PC-9 (cell line): ENCODE measurements at regions not wholly inside any gene's neighbourhood (a gene's known extent, or its start where the extent isn't known, plus 50 kb on each side); places are given as distances from the start of the nearest gene placed in this dataset.

Source experiments
- BruUV-seq: library from RNA; stranded (reverse); fragments of 400-500 nt; replicated peaks from 2 replicates; lab custom pipeline; 2021; lab: Mats Ljungman, UMichigan
- CTCF ChIA-PET: fragments of 300-600 bp; sonication (Branson Sonifier 250); formaldehyde crosslinking; loops from one replicate; lab custom pipeline; 2022; ENCODE audit warnings: antibody characterized with exemption; lab: Charles Lee
- POLR2A ChIA-PET: fragments of 300-600 bp; sonication (Branson Sonifier 250); formaldehyde crosslinking; loops from one replicate; lab custom pipeline; 2022; ENCODE audit warnings: antibody characterized with exemption; ENCODE audit not compliant: unreplicated experiment; lab: Charles Lee
- DNase-seq, 2 experiments: peaks; one replicate each; pipeline versions ENCODE4 v3.0.0 to v3.0.0-alpha.2; 2015 to 2022; ENCODE audit warnings: mixed read lengths in 1 of 2
- H2AFZ ChIP-seq: fragments of 200-600 bp; sonication (generic); 2 replicates; pipeline ENCODE4 v1.8.1; 2017; ENCODE audit warnings: antibody characterized with exemption
- H3F3A ChIP-seq: fragments of 200-600 bp; sonication (generic); 2 replicates; pipeline ENCODE4 v1.8.1; 2017; ENCODE audit warnings: antibody characterized with exemption, mild to moderate bottlenecking, low read depth; ENCODE audit not compliant: insufficient read depth
- H3K27ac ChIP-seq: fragments of 200-600 bp; sonication (generic); 2 replicates; pipeline ENCODE4 v1.6.1; 2016; ENCODE audit warnings: mixed run types
- H3K27me3 ChIP-seq: fragments of 200-600 bp; sonication (generic); 2 replicates; pipeline ENCODE4 v1.6.1; 2016; ENCODE audit warnings: low read depth, mixed run types; ENCODE audit not compliant: insufficient read depth
- H3K36me3 ChIP-seq: fragments of 200-600 bp; sonication (generic); 2 replicates; pipeline ENCODE4 v1.6.1; 2016; ENCODE audit warnings: low read depth, mixed run types
- H3K4me1 ChIP-seq: fragments of 200-600 bp; sonication (generic); replicated peaks from 2 replicates; pipeline ENCODE4 v1.6.1; 2016; ENCODE audit warnings: mixed run types; ENCODE audit not compliant: insufficient read depth
- H3K4me2 ChIP-seq: fragments of 200-600 bp; sonication (generic); 2 replicates; pipeline ENCODE4 v1.6.1; 2017; ENCODE audit warnings: mixed run types
- H3K4me3 ChIP-seq: fragments of 200-600 bp; sonication (generic); 2 replicates; pipeline ENCODE4 v1.6.1; 2016; ENCODE audit warnings: mixed run types
- H3K79me2 ChIP-seq: fragments of 200-600 bp; sonication (generic); 2 replicates; pipeline ENCODE4 v1.6.1; 2017; ENCODE audit warnings: low read depth, mixed run types
- H3K9me2 ChIP-seq: fragments of 200-600 bp; sonication (generic); 2 replicates; pipeline ENCODE4 v1.8.1; 2017; ENCODE audit warnings: mild to moderate bottlenecking; ENCODE audit not compliant: insufficient read depth
- H3K9me3 ChIP-seq: fragments of 200-600 bp; sonication (generic); 2 replicates; pipeline ENCODE4 v1.8.1; 2016; ENCODE audit warnings: low read depth; ENCODE audit not compliant: insufficient read depth
- H4K20me1 ChIP-seq: fragments of 200-600 bp; sonication (generic); 2 replicates; pipeline ENCODE4 v1.8.1; 2017; ENCODE audit not compliant: insufficient read depth
- CTCF ChIP-seq: fragments of 200-600 bp; sonication (generic); conservative IDR thresholded peaks from 2 replicates; pipeline ENCODE4 v1.6.1; 2017; ENCODE audit warnings: mixed run types, antibody characterized with exemption, mild to moderate bottlenecking, moderate library complexity
- EZH2 ChIP-seq: fragments of 200-600 bp; sonication (generic); IDR thresholded peaks from 2 replicates; pipeline ENCODE4 v1.8.0; 2017; ENCODE audit warnings: antibody characterized with exemption, low read depth
- intact Hi-C: fragments of 100-400 bp; cut with micrococcal nuclease; formaldehyde crosslinking; loops from one replicate; pipeline ENCODE4 v1.10.0; 2022; ENCODE audit not compliant: unreplicated experiment

GRCh38 chr5:15203376-15203775 lies 296.6 kb upstream of the FBXL7 start:
- Histone ChIP-seq H3K36me3 (no peaks in the 10 kb centered on the region), H3K4me2 (no peak overlapping the region), H3K27me3 (no peaks in the 10 kb centered on the region), H3K4me1 (no peaks in the 10 kb centered on the region), H3K79me2 (no peaks in the 10 kb centered on the region), H3K27ac (no peak overlapping the region), H4K20me1 (no peaks in the 10 kb centered on the region), H3K9me3 (no peaks in the 10 kb centered on the region), H3F3A (no peaks in the 10 kb centered on the region), H3K9me2 (no peaks in the 10 kb centered on the region), H3K4me3 (no peak overlapping the region), H2AFZ (no peak overlapping the region)
- POLR2A ChIA-PET: no interaction called here
- BruUV-seq: no TSS peak
- TF ChIP-seq CTCF (no peak), EZH2 (no peak)
- DNase-seq: no peak
- CTCF ChIA-PET: no interaction called here
- intact Hi-C loops: no loop called here

- no peak for DNase-seq
- intact Hi-C loops: no loop called here
- CTCF ChIA-PET: no interaction called here
Observed at GRCh38 chr5:15191012-15191411, 309.0 kb upstream of the FBXL7 start.

GRCh38 chr5:15183520-15183919 lies 311.9 kb upstream of the ANKH start:
- no peaks in the 10 kb centered on the region for H3K27me3 ChIP-seq
- no peak for TF ChIP-seq EZH2
- TF ChIP-seq CTCF: peak; percentile 24; the same call in 1 of the 2 replicates
- CTCF ChIA-PET: no interaction called here
- H3K9me3 ChIP-seq: no peaks in the 10 kb centered on the region
- H3K4me3 ChIP-seq: no peak overlapping the region
- no peak for DNase-seq
- H3K9me2 ChIP-seq: no peaks in the 10 kb centered on the region
- POLR2A ChIA-PET: no interaction called here
- H2AFZ ChIP-seq: no peak overlapping the region
- BruUV-seq: no TSS peak
- intact Hi-C loops: no loop called here
- no peaks in the 10 kb centered on the region for H4K20me1 ChIP-seq
- no peaks in the 10 kb centered on the region for H3K36me3 ChIP-seq
- no peaks in the 10 kb centered on the region for H3K4me1 ChIP-seq
- H3K27ac ChIP-seq: no peak overlapping the region
- H3F3A ChIP-seq: no peaks in the 10 kb centered on the region
- H3K79me2 ChIP-seq: no peaks in the 10 kb centered on the region
- H3K4me2 ChIP-seq: no peak overlapping the region

More at GRCh38 chr5:15191012-15191411, 309.0 kb upstream of the FBXL7 start:
- H3K4me3 ChIP-seq: no peak overlapping the region
- H3K9me2 ChIP-seq: no peaks in the 10 kb centered on the region
- no peaks in the 10 kb centered on the region for H3K27me3 ChIP-seq
- H3K9me3 ChIP-seq: no peaks in the 10 kb centered on the region
- no peak overlapping the region for H3K4me2 ChIP-seq
- no TSS peak for BruUV-seq
- no peaks in the 10 kb centered on the region for H3K36me3 ChIP-seq
- no peaks in the 10 kb centered on the region for H3K4me1 ChIP-seq
- H3F3A ChIP-seq: no peaks in the 10 kb centered on the region
- POLR2A ChIA-PET: interaction anchor here (0.6 kb wide), 1 partner anchor 1353 kb away, joined by 3 read pairs; no protein-coding TSS in a partner anchor
- no peaks in the 10 kb centered on the region for H3K79me2 ChIP-seq
- H3K27ac ChIP-seq: no peak overlapping the region
- no peak overlapping the region for H2AFZ ChIP-seq
- no peaks in the 10 kb centered on the region for H4K20me1 ChIP-seq
- TF ChIP-seq EZH2 (no peak), CTCF (no peak)
